ENCODE measurements at regions not wholly inside any gene's neighbourhood (a gene's known extent, or its start where the extent isn't known, plus 50 kb on each side); places are given as distances from the start of the nearest gene placed in this dataset.
A peak's percentile ranks its signal among the peaks of the same experiment; 100 is the strongest.

DNA sequence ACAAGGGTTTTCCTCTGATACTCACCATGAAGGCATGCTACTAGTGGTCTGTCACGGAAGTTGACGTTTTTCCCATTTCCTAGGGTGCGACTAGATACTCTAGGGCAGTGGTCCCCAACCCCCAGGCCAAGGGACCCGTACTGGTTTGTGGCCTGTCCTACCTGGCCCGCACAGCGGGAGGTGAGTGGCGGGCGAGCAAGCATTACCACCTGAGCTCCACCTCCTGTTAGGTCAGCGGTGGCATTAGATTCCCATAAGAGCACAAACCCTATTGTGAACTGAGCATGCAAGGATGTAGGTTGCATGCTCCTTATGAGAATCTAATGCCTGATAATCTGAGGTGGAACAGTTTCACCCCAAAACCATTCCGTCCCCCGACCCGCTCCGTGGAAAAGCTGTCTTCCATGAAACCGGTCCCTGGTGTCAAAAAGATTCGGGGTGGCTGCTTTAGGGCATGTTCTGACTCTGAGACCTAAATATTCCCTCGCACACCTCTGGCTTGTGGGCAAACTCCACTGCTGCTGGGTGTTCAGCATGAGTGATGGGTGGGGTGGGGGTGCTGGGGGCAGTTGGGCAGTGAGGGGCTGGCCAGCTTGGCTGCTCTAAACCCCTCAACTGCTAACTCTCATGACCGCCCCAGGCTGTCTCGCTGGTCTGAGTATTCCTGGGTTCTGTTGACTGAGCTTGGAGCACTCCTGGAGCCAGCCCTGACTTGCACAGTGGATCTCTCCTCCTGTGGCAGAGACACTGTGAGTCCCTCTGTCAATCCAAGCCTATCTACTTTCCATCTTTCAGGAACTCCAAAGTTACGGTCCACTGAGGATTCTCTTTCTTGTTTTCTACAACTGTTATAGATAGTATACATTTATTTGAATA, 78.3 kb upstream of the NEK6 start:
- DNase-seq = no peak

DNA sequence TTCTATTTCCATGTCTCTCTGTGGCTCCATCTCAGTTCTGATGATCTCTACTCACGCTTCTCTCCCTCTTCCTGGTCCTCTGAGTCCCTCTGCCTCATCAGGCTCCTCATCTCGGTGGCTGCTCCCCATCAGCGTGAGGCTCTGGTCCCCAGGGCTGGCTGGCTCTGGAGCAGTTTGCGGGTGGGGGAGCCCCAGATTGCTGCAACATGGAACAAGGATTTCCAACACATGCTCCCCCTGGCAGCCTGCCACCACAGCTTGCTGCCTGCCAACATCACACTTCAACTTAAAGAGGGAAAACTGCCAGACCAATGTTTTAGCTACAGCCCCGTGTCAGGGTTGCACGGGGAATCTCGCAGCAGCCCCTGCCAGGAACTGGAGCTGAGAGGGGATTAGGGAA, 77.2 kb upstream of the NEK6 start:
- DNase-seq = no peak

DNA sequence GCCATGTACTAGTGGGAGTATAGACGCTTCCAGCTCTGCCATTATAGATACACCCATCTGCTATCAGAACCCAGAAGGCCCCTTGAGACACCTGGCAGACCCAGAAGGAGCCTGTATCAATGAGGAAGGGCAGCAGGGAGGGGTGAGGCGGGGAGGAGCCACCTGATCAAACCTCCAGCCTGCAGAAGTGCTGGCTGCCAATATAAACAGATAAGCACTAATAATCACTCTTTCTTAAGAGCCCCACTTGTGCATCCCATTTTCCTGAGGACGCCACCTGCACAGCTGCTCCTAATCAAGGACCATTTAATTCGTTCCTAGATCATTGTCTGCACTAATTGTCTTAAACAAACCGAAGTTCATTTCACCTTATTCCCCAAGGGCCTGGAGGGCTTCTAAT, 75.0 kb upstream of the NEK6 start:
- DNase-seq = no peak

DNA sequence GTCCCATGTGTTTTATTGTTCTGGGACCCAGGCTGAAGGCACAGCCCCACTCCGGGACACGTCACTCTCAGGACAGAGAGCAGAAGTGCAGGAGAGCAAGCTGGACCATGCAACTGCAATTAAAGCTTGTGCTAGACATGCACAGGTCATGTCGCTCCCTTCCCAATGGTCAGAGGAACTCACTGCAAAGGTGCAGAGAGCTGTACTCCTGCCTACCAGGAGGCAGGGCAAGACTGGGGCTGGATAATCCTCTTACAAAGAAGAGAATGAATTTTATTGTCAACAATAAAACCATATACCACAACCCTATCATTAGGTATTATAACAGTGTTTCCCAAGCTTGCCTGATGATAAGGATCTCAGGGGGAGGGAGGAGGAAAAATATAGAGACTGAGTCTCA, 74.0 kb upstream of the NEK6 start:
- no peak for DNase-seq

DNA sequence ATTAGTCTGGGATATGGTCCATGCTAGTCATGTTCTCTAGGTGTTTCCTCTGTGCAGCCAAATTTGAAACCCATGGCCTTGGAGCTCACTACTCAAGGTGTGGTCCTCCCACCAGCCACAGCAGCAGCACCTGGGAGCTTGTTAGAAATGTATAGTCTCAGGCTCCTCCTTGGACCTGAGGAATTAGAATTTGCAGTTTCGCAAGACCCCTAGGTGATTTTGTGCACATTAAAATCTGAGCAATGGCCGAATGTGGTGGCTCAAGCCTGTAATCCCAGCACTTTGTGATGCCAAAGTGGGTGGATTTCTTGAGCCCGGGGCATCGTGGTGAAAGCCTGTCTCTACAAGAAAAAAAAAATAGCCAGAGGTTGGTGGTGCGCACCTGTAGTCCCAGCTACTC, 72.3 kb upstream of the NEK6 start:
- DNase-seq = no peak

DNA sequence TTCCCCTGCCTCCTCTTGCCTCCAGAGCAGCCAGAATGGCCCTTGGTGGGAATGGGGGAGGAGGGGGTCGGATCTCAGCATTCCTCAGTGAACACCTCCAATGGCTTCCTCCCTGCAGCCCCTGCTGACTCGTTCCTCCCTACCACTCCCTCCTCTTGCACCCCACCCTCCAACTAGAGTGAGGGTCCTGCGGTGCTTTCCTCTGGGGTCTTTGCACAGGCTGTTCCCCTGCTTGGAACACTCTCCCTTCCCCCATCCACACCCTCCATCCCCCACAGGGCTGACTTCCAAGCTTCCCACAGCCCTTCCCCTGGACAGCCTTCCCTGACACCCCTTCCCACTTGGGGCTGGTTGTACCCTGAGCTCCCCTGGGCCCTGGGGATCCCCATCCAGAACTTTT, 70.4 kb upstream of the NEK6 start:
- no peak for DNase-seq

DNA sequence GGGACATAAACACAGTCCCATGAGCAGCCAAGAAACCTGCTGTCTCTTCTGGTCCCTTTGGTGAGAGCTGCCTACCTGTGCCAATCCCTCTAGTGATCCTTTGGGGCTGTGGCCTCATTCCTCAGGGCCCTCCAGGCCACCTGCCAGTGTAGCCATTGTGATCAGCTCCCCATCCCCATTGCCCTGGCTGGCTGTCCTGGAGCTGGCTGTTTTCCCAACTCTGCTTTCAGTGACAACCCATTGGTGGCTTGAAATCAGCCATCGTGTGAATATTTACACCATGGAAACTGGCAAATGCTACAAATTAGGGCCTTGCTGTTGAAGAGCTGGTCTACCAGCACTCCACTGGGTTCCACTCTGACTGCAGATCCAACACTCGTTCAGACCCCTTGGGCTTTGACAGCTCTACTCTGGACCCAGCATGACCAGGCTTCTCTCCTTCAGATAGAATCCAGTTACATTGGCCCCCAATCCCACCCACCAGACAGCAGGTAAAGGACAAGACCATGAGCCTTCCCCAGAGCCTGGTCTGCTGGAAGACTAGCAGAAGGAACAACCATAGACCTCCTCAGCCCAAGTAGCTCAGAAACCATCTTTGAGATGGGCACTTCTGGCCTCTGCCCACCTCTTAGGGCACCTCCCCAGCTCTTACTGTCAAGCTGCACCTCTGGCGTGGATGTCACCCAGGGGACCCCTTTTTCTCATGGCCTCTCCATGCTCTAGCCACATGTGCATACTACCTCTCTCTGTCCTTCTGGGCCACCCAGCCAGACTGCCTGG, 69.2 kb upstream of the NEK6 start:
- DNase-seq = no peak

DNA sequence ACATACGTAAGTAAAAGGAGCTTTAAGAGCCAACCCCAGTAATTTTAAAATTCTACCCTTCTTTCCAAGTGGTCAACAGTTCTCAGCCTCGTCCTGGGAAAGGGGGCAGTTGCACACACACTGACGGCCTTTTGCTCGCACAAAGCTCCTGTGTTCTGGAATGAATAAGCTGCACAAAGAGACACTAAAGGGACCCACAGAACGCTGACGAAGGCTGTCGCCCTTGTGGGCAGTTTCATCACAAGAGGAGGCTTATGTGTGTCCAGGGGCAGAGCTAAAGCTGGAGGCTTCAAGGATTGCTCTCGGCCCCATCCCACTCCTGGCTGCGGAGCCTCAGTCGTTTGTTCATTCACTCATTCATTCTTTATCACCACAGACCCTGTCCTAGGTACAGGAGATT, 67.0 kb upstream of the NEK6 start:
- DNase-seq = peak; percentile 16

DNA sequence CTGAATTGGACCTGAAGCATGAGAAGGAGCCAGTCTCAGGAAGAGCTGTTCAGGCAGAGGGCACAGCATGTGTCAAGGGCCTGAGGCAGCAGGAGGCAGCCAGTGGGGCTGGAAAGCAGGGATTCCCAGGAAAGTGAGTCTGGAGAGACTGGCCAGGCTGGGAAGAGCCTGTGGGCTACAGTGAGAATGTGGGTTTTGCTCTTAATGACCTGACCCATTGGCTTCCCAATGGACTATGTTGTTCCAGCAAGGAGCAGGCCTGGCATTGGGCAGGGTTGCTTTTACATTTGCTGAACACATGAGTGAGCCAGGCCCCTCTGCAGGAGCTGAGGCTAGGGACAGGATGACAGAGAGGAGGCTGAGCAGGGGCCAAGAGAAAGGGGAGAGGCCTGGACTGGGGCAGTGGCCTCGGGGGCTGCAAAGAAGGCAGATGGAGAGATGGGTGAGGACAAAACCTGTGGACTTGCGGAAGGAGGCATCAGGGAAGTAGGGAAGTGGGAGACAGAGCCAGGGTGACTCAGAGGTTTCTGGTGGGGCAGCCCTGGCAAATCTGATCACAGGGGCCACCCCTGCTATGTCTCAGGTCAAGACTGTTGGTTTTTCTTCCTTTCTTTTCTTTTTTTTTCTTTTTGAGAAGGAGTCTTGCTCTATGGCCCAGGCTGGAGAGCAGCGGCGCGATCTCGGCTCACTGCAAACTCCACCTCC, 65.9 kb upstream of the NEK6 start:
- DNase-seq = peak; percentile 20

DNA sequence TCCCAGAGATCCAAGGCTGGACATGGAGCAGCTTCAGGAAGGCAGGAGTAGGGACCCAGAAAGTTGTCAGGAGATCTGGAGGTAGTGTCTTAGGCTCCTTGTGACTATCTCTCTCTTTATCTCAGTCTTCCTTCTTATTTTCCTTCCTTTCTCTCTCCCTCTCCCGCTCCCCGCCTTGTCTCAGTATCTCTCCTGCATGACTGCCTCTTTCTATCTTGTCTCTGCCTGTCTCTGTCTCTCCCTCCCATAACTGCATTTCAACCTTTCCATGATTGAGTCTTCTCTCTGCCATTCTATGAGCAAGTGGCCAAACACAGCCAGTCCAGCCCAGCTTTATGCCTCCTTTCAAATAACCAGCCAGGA, 61.0 kb upstream of the NEK6 start:
- no peak for DNase-seq

DNA sequence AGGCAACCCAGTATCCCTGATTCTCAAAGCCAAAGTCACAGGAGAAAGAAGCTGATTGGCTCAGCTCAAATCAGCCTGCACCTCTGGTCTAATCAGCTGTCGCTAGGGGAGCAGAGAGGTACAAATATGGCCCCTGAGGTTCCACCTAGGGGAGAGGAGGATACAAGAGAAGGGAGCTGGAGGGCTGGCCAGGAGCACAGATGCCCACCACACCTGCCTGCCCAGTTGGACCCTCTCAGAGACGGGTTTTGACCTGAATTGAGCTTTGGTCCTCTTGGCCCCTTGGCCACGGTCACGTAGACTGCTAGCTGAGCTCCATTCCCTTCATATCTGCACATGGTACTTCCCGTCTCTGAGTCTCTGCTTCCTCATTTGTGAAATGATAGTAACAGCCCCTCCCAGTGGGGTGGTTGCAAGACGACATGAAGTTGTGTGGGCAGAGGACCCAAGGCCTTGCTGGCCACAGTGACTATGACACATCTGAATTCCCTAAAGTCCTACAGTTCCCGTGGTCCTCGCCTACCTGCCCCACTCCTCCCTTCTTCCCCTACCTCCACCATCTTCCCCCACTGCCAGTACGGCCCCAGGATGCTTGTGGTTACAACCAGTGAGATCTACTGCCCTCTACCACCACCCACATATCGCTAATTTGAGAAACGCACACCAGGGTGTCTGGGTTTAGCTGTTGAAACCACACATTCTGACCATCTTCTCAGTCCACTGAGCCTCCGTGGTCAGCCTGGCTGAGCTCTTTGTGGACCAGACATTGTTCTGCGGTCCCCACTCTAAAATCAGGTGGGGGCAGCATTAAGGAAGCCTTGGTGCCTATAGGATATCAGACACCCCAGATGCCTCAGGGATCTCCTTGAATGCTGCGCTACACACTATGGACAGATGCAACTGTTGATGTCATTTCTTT, 60.3 kb upstream of the NEK6 start:
- peak; percentile 25 for DNase-seq

DNA sequence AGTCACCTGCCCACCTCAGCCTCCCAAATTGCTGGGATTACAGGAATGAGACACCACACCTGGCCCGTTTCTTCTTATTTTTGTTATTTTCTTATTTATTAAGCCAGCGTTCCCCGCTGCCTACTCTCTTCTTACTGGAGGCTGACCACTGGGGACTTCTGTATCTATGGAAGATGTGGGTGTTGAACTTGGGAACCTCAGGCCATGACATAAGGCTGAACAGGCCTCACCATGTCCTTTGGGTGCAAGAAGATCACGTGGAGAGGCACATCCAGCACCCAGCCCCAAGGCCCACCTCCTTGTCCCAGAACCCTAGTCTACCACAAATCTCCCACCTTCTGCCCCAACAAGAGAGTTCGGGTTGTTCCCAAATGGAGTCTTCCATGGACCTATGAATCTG, 59.4 kb upstream of the NEK6 start:
- peak; percentile 19 for DNase-seq

DNA sequence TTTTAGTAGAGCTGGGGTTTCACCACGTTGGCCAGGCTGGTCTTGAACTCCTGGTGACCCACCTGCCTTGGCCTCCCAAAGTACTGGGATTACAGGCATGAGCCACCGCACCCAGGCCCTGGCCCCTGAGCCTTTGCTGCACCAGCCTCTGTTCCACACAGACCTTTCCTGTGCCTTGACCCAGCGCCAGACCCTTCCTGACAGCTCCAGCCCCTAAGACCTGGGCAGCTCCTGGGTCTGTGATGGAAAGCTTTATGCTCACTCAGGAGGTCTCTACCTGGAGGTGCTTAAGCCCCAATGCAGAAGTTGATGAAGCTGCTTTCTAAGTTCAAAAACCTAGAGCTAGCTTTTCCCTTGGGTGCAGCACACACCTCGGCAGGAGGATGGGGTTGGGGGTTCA, 58.8 kb upstream of the NEK6 start:
- peak; percentile 18 for DNase-seq

DNA sequence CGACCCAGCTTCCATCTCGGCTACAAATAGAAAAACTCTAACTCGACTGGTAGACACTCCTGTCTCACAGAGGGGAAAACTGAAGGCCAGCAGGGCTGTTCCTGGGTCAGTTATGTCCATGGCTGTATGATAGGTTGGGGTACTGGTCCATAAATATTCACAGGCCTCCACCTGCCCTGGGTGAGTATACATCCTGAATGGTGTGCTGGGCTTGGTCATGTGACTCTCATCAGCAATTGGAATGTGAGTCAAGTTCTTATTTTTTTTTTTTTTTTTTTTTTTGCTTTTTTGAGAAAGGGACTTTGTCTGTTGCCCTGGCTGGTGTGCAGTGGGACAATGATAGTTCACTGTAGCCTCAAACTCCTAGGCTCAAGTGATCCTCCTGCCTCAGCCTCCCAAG, 58.3 kb upstream of the NEK6 start:
- DNase-seq = no peak

DNA sequence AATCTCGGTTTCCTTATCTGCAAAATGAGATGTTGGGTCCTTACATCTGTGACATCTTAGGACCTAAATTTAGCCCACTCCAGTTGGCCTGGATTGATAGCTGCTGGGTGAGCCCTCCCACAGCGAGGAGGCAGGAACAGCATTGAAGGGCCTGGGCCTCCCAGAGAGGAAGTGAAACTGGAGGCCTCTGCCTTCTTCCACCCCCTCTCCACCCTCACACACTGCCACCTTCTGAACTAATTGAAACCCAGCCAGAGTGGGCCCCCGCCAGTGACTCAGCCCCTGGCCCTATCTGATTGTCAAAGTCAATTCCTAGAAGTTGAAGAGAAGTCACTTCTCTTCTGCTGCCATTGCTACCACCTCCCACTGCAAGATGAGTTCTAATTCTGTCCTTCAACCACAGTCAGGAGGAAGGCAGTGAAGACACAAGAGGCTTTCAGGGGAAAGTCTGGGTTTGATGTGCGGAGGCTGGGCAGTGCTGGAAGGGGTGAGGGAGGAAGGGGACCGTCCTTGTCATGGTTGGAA, 55.2 kb upstream of the NEK6 start:
- peak; percentile 89 for DNase-seq

DNA sequence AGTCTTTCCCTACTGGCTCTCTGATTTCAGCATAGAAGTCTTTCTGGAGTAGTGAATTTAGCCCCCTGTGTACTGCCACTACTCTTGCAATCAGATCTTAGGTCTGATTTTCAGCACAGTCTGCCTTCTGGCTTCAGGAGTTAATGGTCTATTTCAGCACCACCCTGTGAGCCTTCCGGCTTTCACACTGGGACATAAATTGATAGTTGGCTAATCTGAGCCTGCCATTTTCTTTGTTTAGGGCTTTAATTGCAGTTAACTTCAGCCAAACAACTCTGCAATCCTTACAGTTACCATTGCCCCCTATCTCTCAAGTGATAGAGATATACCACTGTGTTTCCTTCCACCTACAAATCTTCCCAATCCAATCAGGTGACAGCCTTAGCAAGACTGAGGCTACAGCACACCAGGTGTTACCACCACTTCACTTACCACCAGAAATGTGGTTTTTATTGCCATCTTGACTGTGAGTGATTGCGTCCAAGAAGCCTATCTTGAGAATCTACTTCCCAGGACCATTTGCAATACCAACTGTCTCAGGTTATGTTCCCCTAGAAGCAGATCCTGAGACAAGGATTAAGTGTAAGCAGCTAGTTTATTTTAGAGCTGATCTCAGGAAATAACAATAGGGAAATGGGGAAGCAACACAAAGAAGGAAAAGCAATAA, 51.9 kb upstream of the NEK6 start:
- no peak for DNase-seq

DNA sequence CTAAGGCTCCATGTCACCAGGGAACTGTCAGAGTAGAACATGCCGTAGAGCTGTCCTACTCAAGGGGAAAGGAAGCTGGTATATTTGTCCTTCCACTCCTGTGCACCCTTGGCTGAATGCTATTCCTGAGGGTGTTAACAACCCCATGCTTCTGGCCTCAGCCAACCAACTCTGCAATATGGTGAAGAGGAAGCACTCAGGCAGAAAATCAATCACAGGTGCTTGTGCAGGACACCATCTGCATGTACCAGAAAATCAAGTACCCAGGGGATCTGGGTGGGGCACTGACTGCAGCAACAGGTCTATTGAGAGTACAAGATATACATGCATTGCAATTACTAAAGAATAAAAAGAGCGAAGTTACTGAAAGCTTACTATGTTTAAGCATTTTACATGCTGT, 51.4 kb upstream of the NEK6 start:
- no peak for DNase-seq

All from stimulated activated CD8-positive, alpha-beta memory T cell treated with anti-CD3 and anti-CD28 coated beads, Interleukin-4, amount 100 ng/mL, for 48 hours (primary cell).